ENCODE measurements at regions not wholly inside any gene's neighbourhood (a gene's known extent, or its start where the extent isn't known, plus 50 kb on each side); places are given as distances from the start of the nearest gene placed in this dataset.

- TF ChIP-seq EZH2 (IDR thresholded peaks at IDR 0.05; ENCODE audit: low read length), result no peak
- TF ChIP-seq, protein P1, sequence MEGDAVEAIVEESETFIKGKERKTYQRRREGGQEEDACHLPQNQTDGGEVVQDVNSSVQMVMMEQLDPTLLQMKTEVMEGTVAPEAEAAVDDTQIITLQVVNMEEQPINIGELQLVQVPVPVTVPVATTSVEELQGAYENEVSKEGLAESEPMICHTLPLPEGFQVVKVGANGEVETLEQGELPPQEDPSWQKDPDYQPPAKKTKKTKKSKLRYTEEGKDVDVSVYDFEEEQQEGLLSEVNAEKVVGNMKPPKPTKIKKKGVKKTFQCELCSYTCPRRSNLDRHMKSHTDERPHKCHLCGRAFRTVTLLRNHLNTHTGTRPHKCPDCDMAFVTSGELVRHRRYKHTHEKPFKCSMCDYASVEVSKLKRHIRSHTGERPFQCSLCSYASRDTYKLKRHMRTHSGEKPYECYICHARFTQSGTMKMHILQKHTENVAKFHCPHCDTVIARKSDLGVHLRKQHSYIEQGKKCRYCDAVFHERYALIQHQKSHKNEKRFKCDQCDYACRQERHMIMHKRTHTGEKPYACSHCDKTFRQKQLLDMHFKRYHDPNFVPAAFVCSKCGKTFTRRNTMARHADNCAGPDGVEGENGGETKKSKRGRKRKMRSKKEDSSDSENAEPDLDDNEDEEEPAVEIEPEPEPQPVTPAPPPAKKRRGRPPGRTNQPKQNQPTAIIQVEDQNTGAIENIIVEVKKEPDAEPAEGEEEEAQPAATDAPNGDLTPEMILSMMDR (optimal IDR thresholded peaks at IDR 0.05 in 1 of 3, IDR thresholded peaks at IDR 0.05 in 1 of 3, conservative IDR thresholded peaks at IDR 0.05 in 1 of 3; ENCODE audit: extremely low read depth in 1 of 3, insufficient read depth in 2 of 3, low read length in 3 of 3), result no peak
- Histone ChIP-seq H3K36me3 (ENCODE audit: control insufficient read depth in 2 of 2, extremely low read depth in 1 of 2, insufficient read depth in 2 of 2, low read length in 2 of 2) (no peaks in the 10 kb centered on the region), H3K4me2 (ENCODE audit: control insufficient read depth, extremely low read depth, insufficient read depth, low read depth, low read length) (no peak overlapping the region), H3K9me3 (ENCODE audit: control insufficient read depth, low read depth, low read length) (no peaks in the 10 kb centered on the region), H3K9ac (ENCODE audit: control insufficient read depth, extremely low read depth, insufficient read depth, low read length) (no peak overlapping the region), H3K4me3 (ENCODE audit: control insufficient read depth in 2 of 3, extremely low read depth in 1 of 3, insufficient read depth in 2 of 3, low read depth in 1 of 3, low read length in 3 of 3) (no peak overlapping the region), H3K27ac (ENCODE audit: control insufficient read depth, insufficient read depth, low read length) (no peak overlapping the region), H3K79me2 (ENCODE audit: control insufficient read depth, insufficient read depth, low read length) (no peaks in the 10 kb centered on the region), H3K27me3 (ENCODE audit: control insufficient read depth, extremely low read depth, insufficient read depth, low read length) (no peaks in the 10 kb centered on the region), H4K20me1 (ENCODE audit: control insufficient read depth, extremely low read depth, insufficient read depth, low read length) (no peaks in the 10 kb centered on the region), H3K4me1 (ENCODE audit: control insufficient read depth, extremely low read depth, insufficient read depth, low read length) (no peaks in the 10 kb centered on the region), H3K9me1 (ENCODE audit: control insufficient read depth, extremely low read depth, insufficient read depth, low read length) (no peaks in the 10 kb centered on the region), H2AFZ (ENCODE audit: control insufficient read depth, low read length) (no peak overlapping the region)
- FAIRE-seq, result no peak
- DNase-seq (ENCODE audit: low read depth, low spot score), result no peak
- dilution Hi-C loops (cut with MboI; ENCODE audit: extremely low pct_ligation_motif_present, low sequenced_read_pairs), result no loop called here
These were observed 67.5 kb downstream of the ATP6V1G3 start for GRCh38 chr1:198472997-198473396.

DNA sequence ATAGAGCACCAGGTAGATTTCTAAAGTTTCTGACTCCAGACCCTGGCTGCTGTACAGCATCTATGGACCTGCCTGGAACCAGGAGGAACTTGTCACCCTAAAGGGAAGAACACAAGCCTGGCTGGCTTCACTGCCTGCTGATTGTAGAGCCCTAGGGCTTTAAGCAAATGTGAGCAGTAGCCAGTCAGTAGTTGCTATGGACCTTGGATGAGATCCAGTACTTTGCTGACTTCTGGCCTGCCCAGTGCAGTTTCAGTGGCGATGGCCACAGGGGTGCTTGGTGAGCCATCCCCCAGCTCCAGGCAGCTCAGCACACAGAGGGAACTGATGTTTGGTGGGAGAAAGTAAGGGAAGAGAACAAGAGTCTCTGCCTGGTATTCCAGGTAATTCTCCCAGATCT lies 68.4 kb downstream of the ATP6V1G3 start:
- no peak overlapping the region for H3K9ac ChIP-seq (ENCODE audit: control insufficient read depth, extremely low read depth, insufficient read depth, low read length)
- H3K4me2 ChIP-seq (ENCODE audit: control insufficient read depth, extremely low read depth, insufficient read depth, low read depth, low read length), result no peak overlapping the region
- DNase-seq (ENCODE audit: low read depth, low spot score), result no peak
- H3K9me3 ChIP-seq (ENCODE audit: control insufficient read depth, low read depth, low read length), result no peaks in the 10 kb centered on the region
- H4K20me1 ChIP-seq (ENCODE audit: control insufficient read depth, extremely low read depth, insufficient read depth, low read length), result no peaks in the 10 kb centered on the region
- dilution Hi-C loops (cut with MboI; ENCODE audit: extremely low pct_ligation_motif_present, low sequenced_read_pairs), result no loop called here
- H2AFZ ChIP-seq (ENCODE audit: control insufficient read depth, low read length), result no peak overlapping the region
- H3K4me3 ChIP-seq (ENCODE audit: control insufficient read depth in 2 of 3, extremely low read depth in 1 of 3, insufficient read depth in 2 of 3, low read depth in 1 of 3, low read length in 3 of 3), result no peak overlapping the region
- no peak for FAIRE-seq
- H3K4me1 ChIP-seq (ENCODE audit: control insufficient read depth, extremely low read depth, insufficient read depth, low read length), result no peaks in the 10 kb centered on the region
- no peaks in the 10 kb centered on the region for H3K9me1 ChIP-seq (ENCODE audit: control insufficient read depth, extremely low read depth, insufficient read depth, low read length)
- H3K27ac ChIP-seq (ENCODE audit: control insufficient read depth, insufficient read depth, low read length), result no peak overlapping the region
- H3K36me3 ChIP-seq (ENCODE audit: control insufficient read depth in 2 of 2, extremely low read depth in 1 of 2, insufficient read depth in 2 of 2, low read length in 2 of 2), result no peaks in the 10 kb centered on the region
- no peaks in the 10 kb centered on the region for H3K27me3 ChIP-seq (ENCODE audit: control insufficient read depth, extremely low read depth, insufficient read depth, low read length)
- TF ChIP-seq EZH2 (IDR thresholded peaks at IDR 0.05; ENCODE audit: low read length), result no peak
- TF ChIP-seq, protein P1 (optimal IDR thresholded peaks at IDR 0.05 in 1 of 3, IDR thresholded peaks at IDR 0.05 in 1 of 3, conservative IDR thresholded peaks at IDR 0.05 in 1 of 3; ENCODE audit: extremely low read depth in 1 of 3, insufficient read depth in 2 of 3, low read length in 3 of 3), result no peak
- no peaks in the 10 kb centered on the region for H3K79me2 ChIP-seq (ENCODE audit: control insufficient read depth, insufficient read depth, low read length)
